Upper lobe of left lung (tissue), 6 donors: ENCODE measurements at regions not wholly inside any gene's neighbourhood (a gene's known extent, or its start where the extent isn't known, plus 50 kb on each side); places are given as distances from the start of the nearest gene placed in this dataset.
A peak's percentile ranks its signal among the peaks of the same experiment; 100 is the strongest.

Experiments
- ATAC-seq, 2 donors: fragments of 200-7000 bp; cut with Tn5 transposase; one replicate each; pipeline ENCODE4 v1.9.1; 2022; ENCODE audit warnings: mild to moderate bottlenecking in 2 of 2, moderate library complexity in 2 of 2; ENCODE audit not compliant: low FRiP score in 2 of 2
- DNase-seq, 2 donors: peaks; one replicate each; pipeline ENCODE4 v3.0.0-alpha.2; 2019 to 2020
- H3K27ac ChIP-seq, 4 donors: fragments of 200-600 bp; sonication (generic); one replicate each; pipeline ENCODE4 v1.5.1; 2016 to 2019
- H3K27me3 ChIP-seq, 4 donors: fragments of 200-600 bp; sonication (generic); one replicate each; pipeline ENCODE4 v1.5.1; 2017 to 2019
- H3K36me3 ChIP-seq, 4 donors: fragments of 200-600 bp; sonication (generic); one replicate each; pipeline ENCODE4 v1.5.1; 2016 to 2019
- H3K4me1 ChIP-seq, 4 donors: fragments of 200-600 bp; sonication (generic); one replicate each; pipeline ENCODE4 v1.5.1; 2018 to 2019
- H3K4me3 ChIP-seq, 4 donors: fragments of 200-600 bp; sonication (generic); one replicate each; pipeline ENCODE4 v1.5.1; 2017 to 2019; ENCODE audit warnings: mild to moderate bottlenecking in 2 of 4, moderate library complexity in 1 of 4
- H3K9me3 ChIP-seq, 4 donors: fragments of 200-600 bp; sonication (generic); one replicate each; pipeline ENCODE4 v1.5.1; 2018 to 2019
- CTCF ChIP-seq, 6 experiments: fragments of 450-650 bp in 4 of 6; fragments of 200-600 bp in 2 of 6; sonication (generic) in 2 of 6; IDR thresholded peaks; one replicate each; pipeline ENCODE4 v1.5.1; 2016 to 2019; ENCODE audit warnings: antibody characterized with exemption in 6 of 6
- EP300 ChIP-seq, 4 donors: sonication (generic); formaldehyde crosslinking; IDR thresholded peaks; one replicate each; pipeline ENCODE4 v1.5.1; 2017; ENCODE audit warnings: antibody characterized with exemption in 4 of 4, control low read depth in 2 of 4
- POLR2A ChIP-seq, 4 donors: fragments of 450-650 bp; IDR thresholded peaks; one replicate each; pipeline ENCODE4 v1.5.1; 2016 to 2017; ENCODE audit warnings: antibody characterized with exemption in 4 of 4, mild to moderate bottlenecking in 2 of 4
- POLR2AphosphoS5 ChIP-seq, 2 donors: sonication (generic); formaldehyde crosslinking; IDR thresholded peaks; one replicate each; pipeline ENCODE4 v1.5.1; 2017; ENCODE audit warnings: antibody characterized with exemption in 2 of 2
- WGBS, 2 donors: methylation state at CpG; one replicate each; pipeline ENCODE4 v1.1.5; 2017 to 2018; 5-methylcytosine and 5-hydroxymethylcytosine counted together
- donor health status: DM: no; HTN: no; CAD: no; lungs with moderate emphysema.
- donor health status: DM: no; HTN: yes; CAD: no; lungs with severe emphysema.

GRCh38 chr22:47367993-47368945 lies 605.8 kb downstream of the TBC1D22A start:
- Histone ChIP-seq H3K27ac (no peak overlapping the region), H3K9me3 (peaks cover 0 to 11% (median 0%) of the 10 kb centered on the region in 4 donors), H3K4me3 (no peak overlapping the region), H3K4me1 (no peaks in the 10 kb centered on the region), H3K27me3 (no peaks in the 10 kb centered on the region), H3K36me3 (no peaks in the 10 kb centered on the region)
- 85 to 92% methylated on average over 14 to 21 of the region's 21 CpGs for WGBS, 2 donors
- TF ChIP-seq CTCF (IDR thresholded peaks at IDR 0.05) (no peak), POLR2AphosphoS5 (IDR thresholded peaks at IDR 0.05) (no peak), POLR2A (IDR thresholded peaks at IDR 0.05) (no peak), EP300 (IDR thresholded peaks at IDR 0.05) (no peak)
- ATAC-seq (no peak), DNase-seq (peak; percentile 14 to 43)

GRCh38 chr22:47367107-47367690 lies 604.7 kb downstream of the TBC1D22A start:
- WGBS, 2 donors, result 85 to 91% methylated on average over 5 to 7 of the region's 7 CpGs
- no peaks in the 10 kb centered on the region for H3K36me3 ChIP-seq
- ATAC-seq, result no peak
- H3K4me3 ChIP-seq, result no peak overlapping the region
- H3K9me3 ChIP-seq, result peaks cover 0 to 11% (median under 1%) of the 10 kb centered on the region in 4 donors
- H3K27ac ChIP-seq, result no peak overlapping the region
- DNase-seq, result peak in 1 of 2 donors; percentile 3
- no peaks in the 10 kb centered on the region for H3K4me1 ChIP-seq
- H3K27me3 ChIP-seq, result no peaks in the 10 kb centered on the region
- TF ChIP-seq POLR2A (IDR thresholded peaks at IDR 0.05) (no peak), EP300 (IDR thresholded peaks at IDR 0.05) (no peak), CTCF (IDR thresholded peaks at IDR 0.05) (no peak), POLR2AphosphoS5 (IDR thresholded peaks at IDR 0.05) (no peak)

GRCh38 chr22:47366026-47366767 lies 603.7 kb downstream of the TBC1D22A start:
- Histone ChIP-seq H3K9me3 (peaks cover 0 to 19% (median 7%) of the 10 kb centered on the region in 4 donors), H3K27me3 (no peaks in the 10 kb centered on the region), H3K27ac (no peak overlapping the region), H3K36me3 (no peaks in the 10 kb centered on the region), H3K4me1 (no peaks in the 10 kb centered on the region), H3K4me3 (no peak overlapping the region)
- 80 to 84% methylated on average over 13 to 17 of the region's 17 CpGs for WGBS, 2 donors
- DNase-seq (peak; percentile 8 to 42), ATAC-seq (no peak)
- no peak for TF ChIP-seq POLR2A (IDR thresholded peaks at IDR 0.05)
- TF ChIP-seq POLR2AphosphoS5 (IDR thresholded peaks at IDR 0.05), result no peak
- TF ChIP-seq CTCF (IDR thresholded peaks at IDR 0.05), result no peak
- TF ChIP-seq EP300 (IDR thresholded peaks at IDR 0.05), result no peak

GRCh38 chr22:47361247-47361646 lies 598.8 kb downstream of the TBC1D22A start:
- TF ChIP-seq POLR2AphosphoS5 (IDR thresholded peaks at IDR 0.05) (no peak), EP300 (IDR thresholded peaks at IDR 0.05) (no peak), POLR2A (IDR thresholded peaks at IDR 0.05) (no peak), CTCF (IDR thresholded peaks at IDR 0.05) (no peak)
- no peak for ATAC-seq

More at GRCh38 chr22:47361247-47361646, 598.8 kb downstream of the TBC1D22A start:
- Histone ChIP-seq H3K9me3 (peaks cover 0 to 20% (median 7%) of the 10 kb centered on the region in 4 donors), H3K27ac (no peak overlapping the region), H3K36me3 (no peaks in the 10 kb centered on the region), H3K4me3 (no peak overlapping the region), H3K27me3 (no peaks in the 10 kb centered on the region), H3K4me1 (no peaks in the 10 kb centered on the region)
- DNase-seq, result no peak
- WGBS, 2 donors, result 92 to 95% methylated on average over 3 of the region's 3 CpGs
